ENCODE measurements at regions not wholly inside any gene's neighbourhood (a gene's known extent, or its start where the extent isn't known, plus 50 kb on each side); places are given as distances from the start of the nearest gene placed in this dataset.
"Not testable (repeated sequence)": the region's sequence is repeated elsewhere in the genome, so short reads cannot be mapped to it uniquely, and the experiment has no call there.

DNA sequence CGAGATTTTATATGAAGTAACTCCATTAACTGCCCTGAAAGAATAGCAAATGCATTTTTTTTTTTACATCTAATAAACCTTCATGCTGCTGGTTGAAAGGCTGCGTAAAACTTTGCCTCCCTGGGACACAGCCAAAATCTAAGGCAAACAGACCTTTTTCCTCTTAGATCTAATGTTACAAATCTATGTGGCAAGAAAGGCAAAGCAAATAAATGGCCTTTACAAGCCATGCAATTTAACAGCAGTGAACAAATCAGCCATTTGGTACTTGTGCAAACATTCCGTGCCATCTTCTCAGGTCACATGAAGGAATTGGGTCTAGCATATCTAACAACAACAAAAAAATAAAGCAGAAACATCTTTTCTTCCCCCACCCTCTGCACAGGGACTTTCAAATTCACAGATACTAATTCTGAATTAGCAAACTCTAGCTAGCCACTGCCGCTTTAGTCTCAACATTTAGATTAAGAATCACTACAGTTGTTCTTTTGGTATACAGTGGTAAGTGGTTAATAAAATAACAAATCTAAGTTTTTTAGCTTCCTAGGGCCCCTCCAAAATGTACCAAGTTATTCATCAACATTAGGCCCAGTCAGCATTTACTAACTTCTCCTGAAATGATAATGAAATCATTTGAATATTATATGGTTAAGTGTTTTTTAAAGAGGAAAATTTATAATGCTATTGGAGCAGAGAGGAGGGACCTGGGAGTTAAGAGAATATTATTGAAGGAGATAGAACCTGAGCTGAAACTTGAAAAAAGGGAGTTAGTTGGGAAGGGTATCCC is 593.8 kb downstream of the SMARCA1 start:
- no peak for DNase-seq

DNA sequence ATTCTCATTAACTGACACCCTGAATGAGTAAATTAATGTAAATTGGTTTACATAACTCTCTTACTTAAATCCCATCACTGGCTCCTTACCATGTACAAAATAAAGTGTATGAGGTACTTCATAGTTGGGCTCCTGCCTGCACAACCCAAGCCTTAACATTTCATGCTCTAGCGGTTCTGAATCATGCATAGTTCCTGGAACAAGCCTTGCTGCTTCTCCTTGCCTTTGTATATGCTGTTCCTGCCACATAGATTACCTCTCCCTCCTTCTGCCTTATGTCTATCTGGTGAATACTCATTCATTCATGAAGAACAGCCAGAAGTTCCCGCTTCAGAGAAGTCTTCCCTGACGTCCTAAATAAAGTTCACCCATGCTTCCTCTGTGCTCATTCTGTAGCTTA is 594.7 kb downstream of the SMARCA1 start:
- DNase-seq, result no peak

DNA sequence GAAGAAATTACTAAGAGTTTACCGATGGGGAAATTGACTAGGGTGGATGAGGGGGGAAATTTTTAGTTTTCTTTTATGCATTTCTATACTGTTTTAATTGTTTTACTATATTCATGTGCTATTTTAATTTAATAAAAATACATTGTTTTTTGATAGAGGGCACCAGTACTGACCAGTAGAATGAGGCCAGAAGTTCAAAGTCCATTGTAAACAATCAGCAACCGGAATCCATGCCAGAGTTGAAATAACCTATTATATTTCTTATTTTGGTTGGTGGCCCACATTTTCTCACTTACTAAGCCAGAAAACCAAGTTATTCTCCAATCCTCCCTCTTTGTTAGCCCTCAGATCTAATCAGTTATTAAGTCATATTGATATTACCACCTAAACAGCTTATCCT is 595.9 kb downstream of the SMARCA1 start:
- no peak for DNase-seq

DNA sequence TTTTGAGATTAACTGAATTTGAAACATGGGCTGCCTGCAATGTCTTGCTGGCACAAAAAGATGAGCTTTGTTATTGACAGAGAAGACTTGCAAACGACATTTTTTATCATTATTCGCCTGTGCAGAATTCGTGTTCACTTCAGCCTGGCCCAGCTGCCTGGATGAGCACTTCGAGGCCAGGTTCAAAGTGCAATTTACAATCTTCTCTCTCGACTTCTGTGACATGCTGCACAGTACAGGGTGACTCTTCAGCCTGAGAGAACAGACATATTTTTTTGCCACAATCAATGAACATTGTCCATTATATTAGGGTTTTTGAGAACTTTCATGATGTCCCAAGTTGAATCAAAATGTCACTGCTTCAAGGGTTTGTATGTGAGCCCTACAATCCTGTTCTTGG is 616.5 kb downstream of the SMARCA1 start:
- DNase-seq, result no peak

DNA sequence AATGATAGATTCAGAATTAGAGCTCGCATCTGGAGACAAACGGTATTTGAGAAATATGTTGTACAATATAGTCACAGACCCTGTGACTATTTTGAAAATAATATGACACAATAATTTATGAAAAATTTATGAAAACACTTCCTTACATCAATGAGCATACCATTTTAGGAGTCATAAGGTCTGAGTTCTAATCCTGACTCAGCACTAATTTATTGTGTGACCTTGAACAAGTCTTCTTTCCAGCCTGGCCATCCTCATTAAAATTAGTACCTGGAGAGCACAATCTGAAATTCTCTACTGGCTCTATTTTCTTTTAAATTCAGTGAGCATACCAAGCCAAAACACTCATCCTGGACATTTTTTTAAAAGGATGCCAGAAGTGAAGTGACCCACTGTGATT is 622.3 kb downstream of the SMARCA1 start:
- DNase-seq, result no peak

DNA sequence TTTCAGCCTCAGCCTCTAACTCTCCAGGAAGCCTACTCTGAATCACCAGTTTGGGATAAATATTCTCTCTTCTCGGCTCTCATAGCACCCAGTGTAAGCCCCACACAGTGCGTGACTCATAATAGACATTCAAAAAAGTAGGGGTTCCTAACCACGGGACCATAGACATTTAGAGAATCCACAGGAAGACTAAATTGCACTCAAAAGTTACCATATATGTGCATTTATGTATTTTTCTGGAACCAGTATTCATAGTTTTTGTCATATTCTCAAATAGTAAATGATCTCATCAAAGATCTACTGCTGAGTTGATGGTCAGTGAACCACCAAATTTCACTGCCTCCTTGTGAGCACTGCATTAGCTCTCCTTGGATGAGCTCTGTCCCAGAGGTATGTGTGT is 625.7 kb downstream of the SMARCA1 start:
- DNase-seq, result peak; percentile 63

DNA sequence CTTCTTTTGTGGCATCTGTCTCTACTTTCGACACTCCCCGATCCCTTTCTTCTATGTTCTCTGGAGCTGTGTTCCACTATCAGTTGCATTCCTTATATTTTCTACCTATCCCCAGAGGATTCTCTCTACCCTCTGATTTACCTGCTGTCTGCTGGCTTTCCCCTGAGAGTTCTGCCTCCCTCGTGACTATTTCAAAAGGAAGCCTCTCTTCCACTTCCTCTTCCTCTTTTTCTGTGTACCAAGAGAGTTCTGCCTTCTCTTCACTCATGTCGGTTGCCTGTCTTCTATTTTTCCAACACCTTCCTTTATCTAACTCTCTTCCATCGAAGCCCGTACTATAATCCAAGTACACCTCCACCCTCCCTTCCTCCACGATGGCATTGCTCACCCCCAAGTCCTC is 631.7 kb downstream of the SMARCA1 start:
- DNase-seq, result no peak

DNA sequence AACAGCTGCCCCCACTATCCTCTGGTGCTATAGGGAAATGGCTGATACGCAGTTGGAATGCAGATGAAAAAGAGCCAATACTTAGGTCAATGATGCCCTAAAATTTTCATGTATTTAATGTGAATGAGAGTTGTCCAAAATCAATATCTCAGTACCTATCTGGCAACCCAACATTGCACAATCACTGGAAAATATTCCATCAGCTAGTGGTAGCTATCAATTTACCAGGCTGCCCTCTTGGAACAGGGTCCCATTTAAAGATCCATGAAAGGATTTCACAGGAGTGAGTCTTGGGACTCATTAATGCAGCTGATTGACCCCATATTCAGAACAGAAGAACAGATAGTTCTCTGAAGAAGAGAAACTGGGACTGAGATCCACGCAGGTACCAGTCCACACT is 638.9 kb downstream of the SMARCA1 start:
- DNase-seq, result no peak

DNA sequence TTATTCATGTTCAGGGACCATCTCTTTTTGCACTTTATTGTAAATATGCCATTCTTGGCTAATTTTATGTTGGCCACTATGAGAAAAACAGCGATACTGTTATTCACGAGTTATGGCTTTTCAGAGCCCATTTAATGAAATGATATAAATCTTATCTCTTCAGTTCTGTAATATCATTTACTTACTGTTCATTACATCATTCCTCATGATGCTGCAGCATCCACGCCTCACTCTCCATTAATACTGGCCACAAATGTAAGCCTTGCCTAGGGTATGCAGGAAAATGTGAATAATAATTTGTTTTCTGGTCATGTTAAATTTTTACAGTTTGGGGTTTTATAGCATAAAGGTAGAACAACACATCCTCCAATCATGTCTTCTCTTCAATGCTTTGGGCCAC is 639.6 kb downstream of the SMARCA1 start:
- DNase-seq, result no peak

DNA sequence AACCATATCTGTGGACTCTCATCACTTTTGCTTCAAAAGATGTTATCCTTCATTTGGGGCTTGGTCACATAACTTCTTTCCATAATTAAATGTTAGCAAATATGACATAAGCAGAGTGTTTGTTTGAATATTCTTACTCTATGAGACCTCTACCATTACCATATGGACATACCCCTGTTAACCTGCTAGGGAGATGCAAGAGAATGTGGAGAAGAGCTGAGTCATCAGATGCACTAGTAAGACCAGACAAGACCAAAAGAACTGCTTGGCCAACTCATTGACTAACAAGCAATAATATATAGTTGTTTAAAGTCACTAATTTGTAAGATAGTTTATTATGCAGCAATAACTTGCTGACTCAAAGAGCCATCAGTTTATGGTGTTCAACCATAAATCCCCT is 652.9 kb downstream of the SMARCA1 start:
- no peak for DNase-seq

DNA sequence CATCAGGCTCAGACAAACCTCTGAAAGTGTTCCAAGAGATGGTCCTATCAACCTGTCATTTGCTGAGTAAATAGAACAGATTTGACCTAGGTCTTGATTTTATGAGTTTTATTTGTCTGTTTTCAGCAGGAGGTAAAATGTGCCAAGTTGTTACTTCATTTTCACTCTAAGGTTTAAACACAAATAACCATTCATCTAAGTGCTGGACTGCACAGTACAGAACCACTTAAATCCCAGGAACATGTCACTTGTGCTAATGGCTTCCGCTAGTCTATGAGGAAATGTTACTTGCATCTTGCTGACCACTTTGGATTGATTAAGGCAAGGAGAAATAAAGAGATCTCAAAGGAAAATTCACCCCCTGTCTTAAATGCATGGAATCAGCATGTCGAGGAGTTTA is 660.7 kb downstream of the SMARCA1 start:
- no peak for DNase-seq

DNA sequence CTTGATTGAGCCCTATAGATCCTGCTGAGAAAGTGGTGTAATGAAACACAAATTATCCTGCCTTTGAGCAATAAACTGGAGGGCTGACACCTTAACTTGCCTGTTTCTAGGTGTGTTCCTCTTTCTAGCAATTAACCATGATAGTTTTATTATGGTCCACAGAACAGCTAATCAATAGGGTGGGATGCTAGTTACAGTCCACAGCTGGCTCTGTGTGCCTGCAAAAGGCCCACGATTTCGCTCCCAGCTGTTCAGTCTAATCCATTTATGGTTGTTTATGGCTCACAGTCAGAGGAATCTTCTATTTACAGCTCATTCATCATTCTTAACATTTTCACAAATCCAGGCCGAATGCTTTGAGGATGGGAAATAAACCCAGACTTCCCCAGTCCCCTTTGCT is 674.9 kb downstream of the SMARCA1 start:
- DNase-seq, result no peak

DNA sequence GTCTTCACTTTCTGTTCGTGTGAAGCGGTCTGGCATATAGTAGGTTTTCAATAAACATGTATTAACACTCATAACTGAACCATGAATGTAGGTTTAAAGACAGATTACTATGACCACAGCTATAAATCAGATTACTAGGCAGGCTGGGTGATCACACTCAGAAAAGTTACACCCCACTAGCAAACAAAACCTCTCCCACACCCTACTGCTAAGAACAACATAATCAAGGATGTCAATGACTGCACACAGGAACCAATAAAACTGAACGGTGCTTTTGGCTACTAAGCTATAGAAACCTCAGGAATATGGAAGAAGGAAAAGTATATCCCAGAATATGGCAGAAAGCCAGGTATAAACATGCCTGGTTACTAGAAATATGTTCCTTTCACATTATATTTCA is 676.9 kb downstream of the SMARCA1 start:
- DNase-seq, result no peak

DNA sequence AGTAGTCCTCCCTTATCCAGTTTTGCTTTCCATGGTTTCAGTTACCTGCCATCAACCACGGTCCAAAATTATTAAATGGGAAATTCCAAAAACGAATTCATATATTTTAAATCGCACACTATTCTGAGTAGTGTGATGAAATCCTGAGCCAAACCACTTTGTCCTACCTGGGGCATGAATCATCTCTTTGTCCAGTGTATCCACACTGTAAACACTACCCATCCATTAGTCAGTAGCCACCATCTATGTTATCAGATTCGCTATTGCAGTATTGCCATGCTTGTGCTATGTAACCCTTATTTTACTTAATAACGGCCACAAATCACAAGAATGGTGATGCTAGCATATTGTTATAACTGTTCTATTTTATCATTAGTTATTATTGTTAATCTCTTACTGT is 704.6 kb downstream of the SMARCA1 start:
- DNase-seq, result no peak

DNA sequence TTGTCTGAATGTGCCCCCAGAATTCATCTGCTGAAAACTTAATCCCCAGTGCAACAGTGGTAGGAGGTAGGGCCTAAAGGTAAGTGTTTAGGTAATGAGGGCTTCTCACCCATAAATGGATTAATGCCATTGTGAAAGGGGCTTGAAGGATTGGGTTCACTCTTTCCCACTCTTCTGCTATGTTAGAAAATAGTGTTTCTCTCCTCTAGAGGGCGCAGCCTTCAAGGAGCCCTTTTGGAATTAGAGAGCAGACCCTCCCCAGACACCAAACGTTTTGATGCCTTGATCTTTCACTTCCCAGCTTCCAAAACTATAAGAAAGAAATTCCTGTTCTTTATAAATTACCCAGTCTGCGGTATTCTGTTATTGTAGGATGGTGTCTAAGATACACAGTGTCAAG is 706.4 kb downstream of the SMARCA1 start:
- no peak for DNase-seq

DNA sequence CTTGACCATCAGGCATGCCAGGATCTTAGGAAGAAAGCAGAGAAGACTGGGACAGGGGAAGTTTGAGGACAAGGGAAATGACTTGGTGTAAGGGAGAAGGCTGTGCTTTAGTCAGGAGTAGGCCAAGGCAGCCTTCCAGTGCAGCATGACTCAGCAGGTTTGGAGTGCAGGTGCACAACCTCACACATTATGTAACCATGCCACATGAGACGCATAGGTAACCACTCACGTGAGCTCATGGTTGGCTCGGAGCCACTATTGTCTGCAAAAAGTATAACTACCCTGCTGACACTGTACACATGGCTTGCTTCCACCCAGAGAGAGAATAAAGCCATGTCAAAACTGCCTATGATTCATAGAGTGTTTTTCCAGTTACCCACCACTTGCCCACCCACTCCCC is 715.9 kb downstream of the SMARCA1 start:
- DNase-seq, result no peak

DNA sequence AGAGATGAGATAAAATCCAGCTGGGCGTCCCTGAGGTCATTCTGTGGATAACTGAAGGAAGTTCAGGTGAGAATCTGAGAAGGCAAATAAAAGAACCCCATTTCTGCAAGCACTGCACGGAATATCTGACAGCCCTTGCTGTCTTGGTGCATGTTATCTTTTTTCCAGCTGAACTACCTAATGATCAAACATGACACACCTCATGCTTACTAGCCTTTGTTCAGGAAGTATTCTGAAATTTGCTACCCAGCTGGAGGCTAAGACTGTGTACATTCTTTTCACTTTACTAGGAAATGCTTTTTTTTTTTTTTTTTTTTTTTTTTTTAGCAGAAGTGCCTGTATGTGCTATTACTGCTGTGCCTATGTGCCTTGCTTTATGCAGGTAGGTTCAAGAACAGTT is 718.1 kb downstream of the SMARCA1 start:
- DNase-seq, result no peak

DNA sequence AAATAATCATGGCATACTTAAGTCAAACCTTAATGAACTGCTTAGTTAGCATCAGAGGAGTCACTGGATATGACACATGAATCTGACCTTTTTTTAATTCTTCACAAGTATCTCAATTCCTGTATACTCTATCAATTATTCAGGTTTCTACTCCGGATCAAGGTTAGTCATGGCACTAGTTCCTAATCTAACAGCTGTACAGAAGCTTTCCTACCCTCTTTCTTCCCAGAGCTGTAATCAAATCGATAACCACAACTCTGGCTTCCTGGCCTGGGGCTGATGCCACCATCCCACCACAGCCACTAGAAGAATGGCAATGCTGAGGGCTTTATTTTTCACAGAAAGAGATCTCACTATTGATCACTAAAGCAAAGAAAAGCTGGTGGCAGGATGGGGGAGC is 718.5 kb downstream of the SMARCA1 start:
- no peak for DNase-seq

DNA sequence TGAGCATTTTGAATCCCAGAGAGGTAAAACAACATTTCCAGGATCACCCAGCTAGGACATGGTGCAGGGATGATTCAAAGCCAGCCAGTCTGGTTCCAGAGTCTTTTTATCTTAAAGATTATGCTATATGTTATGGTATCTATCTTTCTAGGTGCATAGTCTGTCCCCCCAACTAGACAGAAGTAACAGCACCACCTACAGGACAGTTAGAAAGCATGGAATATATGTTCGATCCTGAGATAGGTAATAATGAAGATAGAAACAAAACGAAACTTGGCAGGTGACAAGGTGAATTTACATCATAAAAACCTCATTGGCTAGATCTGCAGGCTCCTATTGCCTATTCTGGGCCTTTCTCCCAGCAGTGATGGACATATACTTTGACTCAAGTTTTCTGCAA is 723.2 kb downstream of the SMARCA1 start:
- DNase-seq, result no peak

DNA sequence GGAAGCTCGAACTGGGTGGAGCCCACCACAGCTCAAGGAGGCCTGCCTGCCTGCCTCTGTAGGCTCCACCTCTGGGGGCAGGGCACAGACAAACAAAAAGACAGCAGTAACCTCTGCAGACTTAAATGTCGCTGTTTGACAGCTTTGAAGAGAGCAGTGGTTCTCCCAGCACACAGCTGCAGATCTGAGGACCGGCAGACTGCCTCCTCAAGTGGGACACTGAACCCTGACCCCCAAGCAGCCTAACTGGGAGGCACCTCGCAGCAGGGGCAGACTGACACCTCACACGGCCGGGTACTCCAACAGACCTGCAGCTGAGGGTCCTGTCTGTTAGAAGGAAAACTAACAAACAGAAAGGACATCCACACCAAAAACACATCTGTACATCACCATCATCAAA is 730.9 kb upstream of the ACTRT1 start:
- not testable (repeated sequence) for DNase-seq

DNA sequence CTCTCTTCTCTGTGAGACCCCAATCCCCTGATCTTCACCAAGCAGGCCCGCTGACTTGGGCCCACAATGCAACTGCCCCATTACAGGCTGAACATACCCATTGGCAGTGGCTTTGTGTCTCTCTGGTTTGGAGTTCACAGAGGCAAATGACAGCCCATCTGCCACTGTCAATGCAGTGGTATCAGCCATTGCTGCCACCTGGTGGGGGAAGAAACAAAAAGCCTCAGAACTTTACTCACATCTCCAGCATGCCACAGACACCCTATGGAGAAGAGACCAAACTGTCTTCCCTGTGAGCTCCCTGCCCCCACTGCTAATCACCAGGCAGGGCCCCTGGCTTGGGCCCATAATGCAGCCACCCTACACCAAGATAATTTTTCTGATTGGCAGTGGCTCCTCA is 729.3 kb upstream of the ACTRT1 start:
- peak; percentile 9 for DNase-seq

DNA sequence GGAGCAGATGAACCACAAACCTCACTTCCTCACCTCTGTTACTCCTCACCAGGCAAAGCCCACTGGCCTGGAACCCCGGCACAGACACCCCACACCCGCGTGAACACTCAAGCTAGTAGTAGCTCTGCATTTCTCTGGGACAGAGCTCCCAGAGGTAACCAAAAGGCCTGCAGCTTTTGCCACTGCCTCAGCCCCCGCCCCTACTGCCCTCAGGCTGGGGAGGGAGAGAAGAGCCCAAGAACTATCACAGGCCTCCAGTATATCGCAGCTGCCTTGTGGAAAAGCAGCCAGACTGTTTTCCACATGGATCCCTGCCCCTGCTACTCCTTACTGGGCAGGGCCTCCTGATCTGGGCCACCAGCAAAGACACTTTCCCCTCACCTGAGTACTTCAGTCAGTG is 728.7 kb upstream of the ACTRT1 start:
- DNase-seq, result no peak

DNA sequence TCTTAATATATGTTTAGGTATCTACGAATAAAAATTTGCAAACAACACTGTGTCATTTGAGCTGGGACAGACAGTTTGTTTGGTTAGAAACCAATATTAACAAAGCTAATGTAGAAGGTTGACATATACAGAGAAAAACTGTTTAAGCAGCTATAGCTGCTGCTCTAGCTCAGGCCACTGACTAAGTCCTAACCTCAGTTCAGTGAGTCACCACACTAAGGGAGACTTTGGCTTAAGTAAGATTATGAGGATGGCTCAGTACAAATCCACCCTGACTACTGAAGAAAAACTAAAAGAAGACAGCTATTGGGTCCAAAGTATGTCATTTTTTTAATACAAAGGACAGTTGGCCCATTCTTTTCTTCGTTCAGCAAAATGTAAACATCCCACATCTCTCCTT is 717.3 kb upstream of the ACTRT1 start:
- DNase-seq, result peak; percentile 5

DNA sequence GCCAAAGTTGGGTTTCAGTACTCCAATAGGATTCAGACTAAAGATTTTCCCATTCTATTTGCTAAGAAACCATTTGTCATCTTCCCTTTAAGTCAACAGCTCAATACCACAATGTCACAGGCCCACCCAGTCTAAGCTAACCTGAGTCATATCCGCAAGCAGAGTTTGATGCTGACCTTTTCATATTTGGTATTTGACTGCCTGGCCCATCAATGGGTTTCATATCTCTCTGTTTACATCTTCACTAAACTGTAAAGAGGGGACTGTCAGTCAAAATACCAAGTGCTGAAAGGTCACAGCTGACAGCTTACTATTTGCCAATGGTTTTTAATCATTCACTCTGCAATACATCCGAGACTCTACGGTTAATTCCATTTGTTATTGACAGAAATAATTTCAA is 707.5 kb upstream of the ACTRT1 start:
- no peak for DNase-seq

DNA sequence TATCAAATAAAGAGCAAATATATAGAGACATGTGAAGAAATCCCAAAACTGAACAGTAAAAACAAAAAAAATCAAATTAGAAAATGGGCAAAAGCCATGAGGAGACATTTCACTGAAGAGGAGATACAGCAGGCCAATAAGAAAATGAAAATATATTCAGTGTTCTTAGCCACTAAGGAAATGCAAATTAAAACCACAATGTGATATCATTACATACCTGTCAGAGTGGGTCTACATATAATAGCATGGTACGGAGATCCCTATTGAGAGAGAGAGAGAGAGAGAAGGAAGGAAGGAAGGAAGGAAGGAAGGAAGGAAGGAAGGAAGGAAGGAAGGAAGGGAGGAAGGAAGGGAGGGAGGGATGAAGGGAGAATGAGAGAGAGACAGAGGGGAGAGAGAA is 707.0 kb upstream of the ACTRT1 start:
- DNase-seq, result no peak

DNA sequence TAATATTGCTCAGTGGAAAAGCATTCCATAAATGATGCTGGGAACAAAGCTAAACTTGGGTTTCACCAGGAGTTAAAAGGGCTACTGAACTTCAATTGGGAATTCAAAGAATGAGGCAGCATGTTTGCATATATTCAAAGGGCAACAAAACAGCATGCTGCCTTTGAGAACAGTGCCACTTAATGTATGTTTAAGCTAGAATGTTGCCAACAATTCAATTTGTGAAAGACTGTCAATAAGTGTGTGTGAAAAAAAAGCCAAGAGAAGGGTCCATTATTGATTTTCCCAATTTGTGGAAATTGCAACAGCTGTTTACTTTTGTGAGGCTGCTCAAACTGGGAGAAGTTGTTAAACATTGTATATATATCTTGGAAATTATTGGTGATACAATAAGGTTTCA is 701.9 kb upstream of the ACTRT1 start:
- DNase-seq, result no peak

Measured in fibroblast of skin of right quadriceps (primary cell).